ENCODE measurements at regions not wholly inside any gene's neighbourhood (a gene's known extent, or its start where the extent isn't known, plus 50 kb on each side); places are given as distances from the start of the nearest gene placed in this dataset.

DNA sequence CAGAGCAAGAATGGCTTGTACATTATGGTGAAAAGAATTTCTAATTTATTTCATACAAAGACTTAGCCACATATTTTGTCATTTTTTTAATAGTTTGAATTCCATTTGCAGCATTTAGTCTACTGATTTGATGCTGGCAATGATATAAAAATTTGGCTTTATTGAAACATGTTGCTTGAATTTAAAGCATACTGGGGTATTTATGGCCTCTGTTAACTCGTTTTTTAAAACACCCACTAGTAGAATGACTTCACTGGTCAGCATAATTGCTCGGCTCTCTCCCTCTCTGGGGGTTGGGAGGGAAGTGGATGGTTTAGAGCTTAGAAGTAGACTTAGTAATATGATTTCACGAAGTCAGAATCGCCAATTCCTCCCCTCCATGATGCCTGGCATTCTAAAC is 354.9 kb upstream of the HTR2A start:
- no peak for DNase-seq (ENCODE audit: low read depth in 2 of 2)

DNA sequence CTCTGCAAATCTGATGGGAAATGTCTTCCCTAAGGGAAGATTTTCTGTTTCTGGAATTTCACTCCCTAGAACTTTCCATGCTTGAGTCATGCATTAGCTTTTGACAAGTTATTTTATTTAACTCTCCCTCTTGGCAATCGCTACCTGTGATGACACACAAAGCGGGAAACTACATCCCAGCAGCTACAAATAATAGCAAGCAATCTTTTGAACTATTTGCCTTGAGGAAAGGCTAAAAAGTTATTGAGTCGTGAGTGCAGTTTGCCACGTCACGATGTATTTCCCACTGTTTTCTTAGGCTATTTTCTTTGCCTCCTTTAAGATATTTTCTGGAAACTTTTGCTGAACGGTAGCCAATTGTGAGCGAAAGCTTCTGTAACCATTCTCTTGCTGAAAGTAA is 353.3 kb upstream of the HTR2A start:
- no peak for DNase-seq (ENCODE audit: low read depth in 2 of 2)

DNA sequence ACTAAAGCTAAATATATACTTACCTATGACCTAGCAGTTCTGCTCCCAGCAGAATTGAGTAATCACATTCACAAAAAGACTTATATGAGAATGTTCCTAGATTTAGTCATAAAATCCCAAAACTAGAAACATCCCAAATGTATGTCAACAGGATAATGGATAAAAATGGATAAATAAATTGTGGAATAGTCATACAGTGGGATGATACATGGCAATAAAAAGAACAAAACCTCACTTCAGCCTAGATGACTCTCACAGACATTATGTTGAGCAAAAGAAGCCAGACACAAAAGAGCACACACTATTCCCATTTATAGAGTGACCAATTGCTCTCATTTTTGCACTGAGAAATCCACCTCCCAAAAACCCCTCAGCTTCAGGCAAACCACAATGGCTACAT is 352.4 kb upstream of the HTR2A start:
- DNase-seq (ENCODE audit: low read depth in 2 of 2), result no peak

DNA sequence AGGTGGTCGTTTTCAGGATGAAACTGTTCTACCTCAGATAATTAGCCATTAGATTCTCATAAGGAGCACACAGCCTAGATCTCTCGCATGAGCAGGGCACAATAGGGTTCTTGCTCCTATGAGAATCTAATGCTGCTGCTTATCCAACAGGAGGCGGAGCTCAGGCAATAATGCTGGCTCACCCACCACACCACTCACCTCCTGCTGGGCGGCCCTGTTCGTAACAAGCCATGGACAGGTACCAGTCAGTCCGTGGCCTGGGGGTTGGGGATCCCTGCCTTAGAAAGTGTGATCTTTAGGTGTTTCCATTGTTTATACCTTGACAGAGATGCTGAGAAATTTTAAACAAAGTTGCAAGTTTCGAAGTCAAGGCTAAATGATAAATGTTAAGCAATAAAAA is 344.6 kb upstream of the HTR2A start:
- DNase-seq (ENCODE audit: low read depth in 2 of 2), result no peak

DNA sequence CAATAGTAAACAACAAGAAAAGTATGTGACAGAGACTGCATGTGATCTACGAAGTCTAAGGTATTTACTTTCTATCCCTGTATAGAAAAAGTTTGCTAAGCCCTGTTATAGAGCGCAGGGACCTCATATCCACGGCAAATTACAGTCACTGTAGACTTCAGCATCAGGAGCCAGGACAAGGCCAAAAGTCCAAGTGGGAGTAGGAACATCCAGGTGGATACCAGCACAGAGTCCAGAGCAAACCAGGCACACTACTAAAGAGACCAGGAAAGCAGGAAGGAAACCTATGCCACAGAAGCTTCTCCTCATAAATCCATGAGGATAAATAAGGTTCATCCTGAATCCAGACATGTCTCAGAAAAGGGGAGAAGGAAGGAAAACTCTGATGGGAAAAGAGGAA is 342.2 kb upstream of the HTR2A start:
- no peak for DNase-seq (ENCODE audit: low read depth in 2 of 2)

DNA sequence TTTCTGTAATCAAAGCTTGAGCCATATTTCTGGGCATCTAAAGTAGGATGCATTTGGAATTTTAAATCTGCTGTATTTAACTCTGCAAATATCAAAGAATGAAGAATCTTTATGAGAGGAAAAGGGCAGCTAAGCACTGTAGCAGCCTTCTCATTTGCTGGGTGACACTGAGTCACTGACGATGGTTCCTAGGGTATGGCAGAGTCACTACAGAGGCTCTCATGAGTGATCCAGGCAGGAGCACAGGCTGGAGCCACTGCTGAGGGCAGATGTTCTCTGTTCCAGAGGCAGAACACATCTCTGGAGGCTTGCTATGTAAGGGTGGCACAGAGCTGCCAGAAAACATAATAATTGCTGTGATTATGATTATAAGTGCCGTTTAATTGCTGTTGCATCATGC is 340.7 kb upstream of the HTR2A start:
- DNase-seq (ENCODE audit: low read depth in 2 of 2), result no peak

DNA sequence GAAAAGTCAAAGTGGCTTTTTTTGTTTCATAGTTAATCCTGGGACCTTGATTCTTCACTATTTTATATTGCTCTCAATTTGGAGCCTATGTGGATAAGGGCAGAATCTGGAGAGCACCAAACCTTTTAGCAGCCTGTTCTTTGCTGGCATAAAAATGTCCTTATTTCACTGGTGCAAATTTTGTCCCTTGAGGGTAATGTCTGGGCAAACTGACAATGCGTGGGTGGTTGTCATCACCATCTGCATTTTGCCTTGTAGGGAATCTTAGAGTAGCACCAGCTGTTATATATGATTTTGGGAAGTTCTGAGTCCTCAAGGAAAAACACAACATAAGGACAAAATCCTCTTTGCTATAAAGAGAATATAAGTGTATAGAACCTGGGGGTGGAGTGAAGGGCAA is 336.9 kb upstream of the HTR2A start:
- DNase-seq (ENCODE audit: low read depth in 2 of 2), result no peak

DNA sequence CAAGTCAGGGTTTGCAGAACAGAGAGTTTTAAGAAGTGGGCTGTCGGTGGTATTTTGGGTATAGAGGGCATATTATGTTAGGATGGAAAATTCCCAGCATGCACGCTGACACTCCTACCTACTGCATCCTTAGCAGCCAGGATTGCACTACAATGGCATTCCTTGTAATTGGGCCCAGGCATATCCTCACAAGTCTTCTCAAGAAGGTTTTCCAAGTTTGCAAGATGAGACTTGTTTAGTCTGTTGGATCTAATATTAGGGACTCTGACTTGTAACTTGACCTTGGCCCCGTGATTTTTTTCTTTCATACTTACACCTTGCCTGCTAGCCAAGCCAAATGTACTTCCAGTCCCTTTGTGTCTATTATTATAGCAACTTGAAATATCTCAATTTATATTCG is 335.7 kb upstream of the HTR2A start:
- DNase-seq (ENCODE audit: low read depth in 2 of 2), result no peak

DNA sequence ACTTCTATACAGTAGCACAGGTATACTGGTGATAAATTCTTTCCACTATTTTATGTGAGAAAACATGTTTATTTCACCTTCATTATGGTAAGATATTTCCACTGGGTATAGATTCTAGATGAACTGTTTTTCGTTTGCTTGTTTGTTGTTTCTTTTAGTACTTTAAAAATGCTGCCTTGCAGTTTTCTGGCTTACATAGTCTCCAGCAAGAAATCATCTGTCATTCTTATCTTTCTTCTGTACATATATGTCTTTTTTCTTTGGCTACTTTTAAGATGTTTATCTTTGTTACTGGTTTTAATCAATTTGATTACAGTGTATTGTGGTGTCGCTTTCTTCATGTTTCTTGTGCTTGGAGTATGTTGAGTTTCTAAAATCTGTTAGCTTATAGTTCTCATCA is 333.3 kb upstream of the HTR2A start:
- DNase-seq (ENCODE audit: low read depth in 2 of 2), result no peak

DNA sequence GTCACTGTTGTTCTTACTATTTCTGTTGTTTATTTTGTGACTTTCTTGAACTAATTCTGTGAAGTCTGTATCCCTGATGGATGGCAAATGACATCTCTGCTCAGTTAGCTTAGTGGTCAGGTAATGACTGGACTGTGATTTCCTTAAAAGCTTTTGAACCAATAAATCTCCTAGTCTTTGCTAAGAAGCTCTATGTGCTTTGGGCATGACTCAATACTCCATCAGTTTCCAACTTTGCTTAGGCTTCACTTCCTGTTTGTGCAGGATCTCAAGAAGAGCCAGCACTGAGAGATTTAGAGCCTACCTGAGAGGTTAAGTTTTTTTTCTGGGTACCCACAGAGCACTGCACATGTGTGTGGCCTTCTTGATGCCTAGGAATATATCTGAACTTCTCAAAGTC is 329.7 kb upstream of the HTR2A start:
- DNase-seq (ENCODE audit: low read depth in 2 of 2), result no peak

DNA sequence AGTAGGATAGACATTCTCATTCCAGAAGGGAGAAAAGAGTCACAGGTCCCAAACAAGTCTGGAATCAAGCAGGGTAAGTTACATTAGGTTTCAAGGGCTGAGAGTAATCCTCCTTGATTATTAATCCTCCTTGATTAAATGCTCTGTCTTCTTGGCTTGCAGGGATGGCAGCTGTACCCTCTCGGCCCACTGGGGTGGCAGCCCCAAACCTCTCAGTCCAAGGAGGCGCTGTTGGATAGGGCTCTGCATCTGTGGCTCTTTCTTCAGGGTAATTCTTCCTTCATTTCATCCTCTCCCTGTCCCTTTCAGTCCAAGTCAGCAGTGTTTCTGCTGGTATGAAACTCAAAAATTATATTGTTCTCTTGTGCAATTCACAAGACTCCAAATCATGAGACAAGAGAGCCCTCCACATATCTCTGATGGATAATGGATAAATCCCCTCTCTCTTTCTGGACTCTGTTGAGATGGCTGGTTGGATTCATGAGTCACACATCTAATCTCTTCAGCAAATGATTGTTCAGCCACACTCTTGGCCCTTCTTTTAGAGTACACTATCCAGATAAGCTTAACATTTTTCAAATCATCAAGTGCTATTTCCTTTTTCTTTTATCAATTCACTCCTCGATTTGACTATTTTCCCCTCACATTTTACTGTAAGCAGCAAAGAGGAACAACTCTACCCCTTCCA is 323.7 kb upstream of the HTR2A start:
- DNase-seq (ENCODE audit: low read depth in 2 of 2), result no peak

DNA sequence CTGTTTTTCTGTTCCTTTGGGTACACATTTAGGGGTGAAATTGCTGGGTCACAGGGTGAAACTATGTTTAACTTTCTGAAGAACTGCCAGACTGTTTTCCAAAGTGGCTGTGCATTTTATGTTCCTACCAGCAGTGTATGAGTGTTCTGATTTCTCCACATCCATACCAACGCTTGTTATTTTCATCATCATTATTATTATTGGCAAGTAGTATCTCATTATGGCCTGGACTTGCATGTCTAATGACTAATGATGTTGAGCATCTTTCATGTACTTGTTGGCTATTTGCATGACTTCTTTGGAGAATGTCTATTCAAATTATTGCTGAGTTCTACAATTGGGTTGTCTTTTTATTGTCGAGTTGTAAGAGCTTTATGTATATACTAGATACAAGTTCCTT is 321.8 kb upstream of the HTR2A start:
- no peak for DNase-seq (ENCODE audit: low read depth in 2 of 2)

DNA sequence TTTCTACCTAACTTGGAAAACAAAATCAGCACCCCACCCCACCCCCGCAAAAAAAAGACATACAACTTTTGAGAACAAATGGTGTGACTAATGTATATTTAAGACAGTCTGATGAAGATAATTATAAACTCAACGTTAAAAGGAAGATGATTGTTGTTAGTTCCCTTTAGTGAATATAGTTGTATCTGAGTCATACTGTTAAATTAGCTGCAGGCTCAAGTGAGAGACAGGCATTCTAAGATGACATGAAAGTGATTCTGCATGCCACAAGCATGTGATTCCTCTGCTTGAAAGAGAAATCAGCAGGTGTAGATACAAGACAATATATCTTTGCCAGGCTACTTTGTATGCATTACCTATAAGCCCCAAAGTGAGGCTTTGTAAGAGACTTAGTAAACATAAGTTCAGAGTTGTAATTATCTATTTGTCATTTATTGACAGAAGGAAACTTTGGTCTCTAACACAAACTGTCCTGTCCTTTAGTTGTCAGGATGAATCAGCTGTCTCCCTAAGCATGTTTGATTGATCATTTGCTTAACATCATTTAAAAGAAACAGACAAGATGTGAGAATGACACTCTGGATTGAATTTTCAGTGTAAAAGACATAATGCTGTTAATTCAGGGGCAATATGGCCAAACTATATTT is 319.4 kb upstream of the HTR2A start:
- DNase-seq (ENCODE audit: low read depth in 2 of 2), result no peak

DNA sequence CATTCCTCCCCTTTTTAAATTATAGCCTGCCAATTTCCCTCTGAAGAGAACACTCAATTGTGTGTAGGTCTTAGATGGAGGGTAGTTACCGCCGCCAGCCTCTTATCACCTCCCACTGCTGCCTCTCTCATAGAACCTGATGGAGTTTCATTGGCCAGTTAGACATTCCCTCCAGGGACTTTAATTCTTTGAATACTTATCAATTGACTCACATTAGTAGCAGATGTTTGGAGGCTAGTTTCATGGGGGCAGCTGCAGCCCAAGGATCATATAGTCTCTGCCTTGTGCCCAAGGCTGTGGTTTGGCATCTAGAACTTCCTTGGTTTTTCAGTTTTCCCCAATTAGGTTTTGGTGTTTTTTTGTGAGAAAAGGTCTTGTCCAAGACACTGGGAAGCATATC is 318.9 kb upstream of the HTR2A start:
- DNase-seq (ENCODE audit: low read depth in 2 of 2), result no peak

DNA sequence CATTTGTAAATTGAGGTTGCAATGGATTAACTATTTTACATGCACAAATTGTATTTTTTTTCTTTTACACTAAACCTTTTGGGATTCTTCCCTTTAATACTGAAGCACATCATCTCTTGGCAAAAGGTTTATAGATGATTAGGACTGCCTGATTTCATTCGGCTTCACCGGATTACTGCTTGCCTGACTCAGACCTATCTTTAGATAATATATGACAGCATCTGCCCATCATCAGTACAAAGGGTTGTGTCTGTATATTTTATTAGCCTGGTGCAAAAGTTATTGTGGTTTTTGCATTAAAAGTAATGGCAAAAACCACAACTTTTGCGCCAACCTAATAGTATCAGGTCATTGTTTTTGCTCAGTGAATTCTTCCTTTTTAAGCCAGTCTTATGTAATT is 316.2 kb upstream of the HTR2A start:
- DNase-seq (ENCODE audit: low read depth in 2 of 2), result no peak

DNA sequence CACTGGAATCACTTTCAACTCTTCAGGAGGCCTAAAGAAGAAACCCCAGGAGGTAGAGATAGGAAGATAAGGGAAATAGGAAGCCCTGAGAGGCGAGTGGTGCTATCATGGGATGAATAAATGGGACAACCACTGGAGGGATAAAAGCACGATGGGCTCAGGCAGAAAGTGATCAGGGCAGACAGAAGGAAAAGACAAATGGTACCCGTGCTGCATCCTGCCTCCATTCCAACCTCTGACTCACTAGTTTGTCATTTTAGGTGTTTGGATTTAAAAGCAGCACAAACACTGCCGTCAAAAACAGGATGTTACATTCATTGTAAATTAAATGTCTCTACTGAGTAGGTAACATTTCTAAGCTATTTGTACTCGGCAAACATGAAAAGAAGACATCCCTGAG is 314.3 kb upstream of the HTR2A start:
- DNase-seq (ENCODE audit: low read depth in 2 of 2), result no peak

DNA sequence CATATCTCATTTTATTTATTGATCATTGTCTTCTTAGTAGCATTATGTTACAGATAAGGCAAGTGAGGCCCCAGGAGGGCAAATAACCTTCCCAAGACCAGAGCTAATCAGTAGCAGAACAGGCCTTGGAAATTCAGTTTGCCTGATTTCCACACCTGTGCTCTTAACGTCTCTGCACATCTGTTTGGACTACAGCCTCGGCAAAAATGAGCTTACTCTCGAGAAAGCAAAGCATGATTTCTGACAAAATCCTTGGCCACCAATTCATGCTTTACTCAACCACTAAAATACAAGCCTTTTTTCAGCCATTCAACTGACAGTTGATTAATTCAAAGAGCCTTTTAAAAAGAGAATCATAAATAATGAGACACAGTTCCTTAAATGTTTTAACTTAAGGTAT is 309.3 kb upstream of the HTR2A start:
- no peak for DNase-seq (ENCODE audit: low read depth in 2 of 2)

DNA sequence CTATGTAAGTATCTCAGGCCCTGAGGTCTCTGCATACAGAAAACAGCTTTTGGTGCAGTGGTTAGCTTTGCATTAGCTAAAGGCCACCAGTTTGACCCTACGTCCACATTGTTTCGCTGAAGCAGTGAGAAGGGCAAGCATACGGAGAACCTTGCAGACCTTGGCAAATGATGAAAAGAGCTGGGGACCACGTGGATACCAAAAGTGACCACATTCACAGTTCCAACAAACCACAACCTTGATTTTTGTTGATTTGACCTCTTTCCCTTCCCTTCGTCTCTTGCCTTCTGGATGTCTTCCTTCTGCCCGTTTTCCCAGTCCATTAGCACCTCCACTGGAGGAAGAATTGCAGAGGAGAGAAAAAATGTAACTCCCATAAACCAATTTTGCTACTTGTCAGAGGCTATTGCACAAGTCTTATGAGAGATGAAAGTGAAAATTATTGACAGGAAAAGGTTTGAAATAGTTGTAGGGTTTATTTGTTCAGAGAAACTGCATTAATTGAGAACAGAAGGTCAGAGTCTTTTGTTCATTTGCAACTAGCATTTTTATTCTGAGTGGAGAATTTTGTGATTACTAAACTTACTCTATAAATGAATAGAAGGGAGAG is 293.9 kb upstream of the HTR2A start:
- DNase-seq (ENCODE audit: low read depth in 2 of 2), result no peak

DNA sequence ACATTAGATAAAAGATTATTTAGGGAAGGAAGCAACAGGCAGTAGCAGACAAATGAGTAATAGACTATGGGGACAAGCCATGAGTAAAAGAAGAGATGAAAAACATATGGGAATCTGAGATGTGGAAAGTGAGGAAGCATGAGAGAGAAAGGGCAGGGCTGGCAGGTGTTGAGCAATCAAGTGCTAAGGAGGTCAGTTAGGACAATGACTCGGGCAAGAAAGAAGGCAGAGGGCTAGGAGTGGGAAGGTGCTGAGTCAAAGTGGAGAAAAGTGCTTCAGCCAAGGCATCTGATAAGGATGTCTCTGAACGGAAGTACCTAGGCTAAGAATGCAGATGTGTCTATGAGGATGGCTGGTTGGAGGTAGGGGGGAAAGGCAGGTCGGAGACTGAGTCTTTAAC is 291.9 kb upstream of the HTR2A start:
- no peak for DNase-seq (ENCODE audit: low read depth in 2 of 2)

DNA sequence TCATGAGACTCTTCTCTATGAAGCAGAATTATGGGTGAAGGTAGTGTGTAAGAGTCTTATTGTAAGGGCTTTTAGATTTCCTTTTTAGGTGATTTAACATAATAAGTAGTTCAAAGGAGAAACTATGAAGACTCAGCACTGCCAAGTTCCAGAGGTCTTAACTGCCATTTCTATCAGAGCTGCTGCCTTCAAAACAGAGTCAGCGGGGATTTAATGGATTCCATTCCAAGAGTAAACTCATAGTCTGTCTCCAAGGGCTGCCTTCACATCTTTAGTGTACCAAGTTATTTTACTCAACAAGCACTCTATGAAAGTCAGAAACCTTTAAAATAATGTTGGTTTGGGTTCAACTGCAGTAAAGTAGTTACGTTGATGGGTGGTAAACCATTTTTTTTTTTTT is 289.6 kb upstream of the HTR2A start:
- DNase-seq (ENCODE audit: low read depth in 2 of 2), result no peak

DNA sequence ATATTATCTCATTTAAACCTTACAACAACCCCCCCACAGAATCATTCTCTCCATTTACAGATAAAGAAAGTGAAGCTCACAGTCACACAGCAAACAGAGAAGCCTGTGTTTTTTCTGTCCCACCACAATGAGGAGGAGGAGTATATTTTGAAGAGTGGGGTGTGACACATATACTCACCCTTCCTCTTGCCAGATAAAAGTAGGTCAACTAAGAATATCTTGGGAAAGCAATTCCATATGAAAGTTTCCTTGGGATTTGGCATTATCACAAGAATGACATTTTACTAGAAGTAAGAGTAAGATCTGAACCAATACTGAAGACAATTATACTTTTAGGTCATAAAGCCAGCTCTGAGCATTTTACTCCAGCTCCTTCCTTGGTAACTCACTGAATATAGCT is 287.5 kb upstream of the HTR2A start:
- DNase-seq (ENCODE audit: low read depth in 2 of 2), result no peak

DNA sequence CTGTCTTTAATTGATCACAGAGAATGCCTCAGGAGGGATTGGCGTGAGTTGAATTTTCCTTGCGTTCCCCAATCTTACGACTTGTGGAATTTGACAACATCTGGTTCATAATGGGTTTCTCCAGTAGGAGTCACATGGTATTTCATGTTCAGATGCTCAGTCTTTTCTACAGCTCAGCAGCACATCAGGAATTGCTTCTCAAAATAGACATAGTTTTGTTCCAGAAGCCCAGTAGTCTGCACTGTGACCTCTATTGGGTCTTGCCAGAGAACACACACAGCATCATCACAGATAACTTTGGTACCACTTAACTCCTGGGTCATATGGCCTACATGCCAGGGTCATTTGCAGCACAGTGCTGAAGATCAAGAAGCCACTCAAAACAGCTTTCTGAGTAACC is 282.5 kb upstream of the HTR2A start:
- no peak for DNase-seq (ENCODE audit: low read depth in 2 of 2)

Measured in dermis microvascular lymphatic vessel endothelial cell (primary cell).